HCT116 (cell line): ENCODE measurements at regions not wholly inside any gene's neighbourhood (a gene's known extent, or its start where the extent isn't known, plus 50 kb on each side); places are given as distances from the start of the nearest gene placed in this dataset.
"Not testable (repeated sequence)": the region's sequence is repeated elsewhere in the genome, so short reads cannot be mapped to it uniquely, and the experiment has no call there.

ENCODE experiments used
- ATAC-seq: fragments of 200-7000 bp; cut with Tn5 transposase; 2 replicates; pipeline ENCODE4 v1.9.1; 2020; ENCODE audit warnings: mild to moderate bottlenecking, moderate library complexity
- BruUV-seq: library from RNA; stranded (reverse); fragments of 400-500 nt; replicated peaks from 2 replicates; lab custom pipeline; 2021; lab: Mats Ljungman, UMichigan
- CTCF ChIA-PET: fragments of 300-600 bp; sonication (Branson Sonifier 250); formaldehyde crosslinking; loops from one replicate; lab custom pipeline; 2021; ENCODE audit warnings: antibody characterized with exemption; lab: Charles Lee
- POLR2A ChIA-PET: fragments of 300-600, 350-600 bp; sonication (Branson Sonifier 250); formaldehyde crosslinking; loops from one replicate; lab custom pipeline; 2021; ENCODE audit warnings: antibody characterized with exemption; lab: Charles Lee
- RAD21 ChIA-PET, 2 experiments: fragments of 300-600 bp; sonication (Branson Sonifier 250); formaldehyde crosslinking; loops; one replicate each; lab custom pipeline; 2023; ENCODE audit warnings: low total read pairs in 2 of 2; ENCODE audit not compliant: uncharacterized antibody in 2 of 2, unreplicated experiment in 2 of 2, low non-redundant PET in 1 of 2; lab: Charles Lee
- DNase-seq: peaks from one replicate; pipeline ENCODE4 v3.0.0-alpha.2; 2010; ENCODE audit warnings: low read depth, low spot score
- H2AFZ ChIP-seq: fragments of 200-600 bp; shearing (Covaris generic), sonication (generic); 2 replicates; pipeline ENCODE4 v1.6.1; 2017; ENCODE audit warnings: low read depth, mixed run types, mixed read lengths, antibody characterized with exemption, low read length; ENCODE audit not compliant: poor library complexity, severe bottlenecking
- H3K27ac ChIP-seq: 2 replicates; pipeline ENCODE4 v1.5.1; 2012; ENCODE audit warnings: low read depth, low read length
- H3K27me3 ChIP-seq: fragments of 200-600 bp; sonication (generic); 2 replicates; pipeline ENCODE4 v1.6.1; 2016; ENCODE audit warnings: mixed run types, low read length, mixed read lengths; ENCODE audit not compliant: insufficient read depth
- H3K36me3 ChIP-seq, 2 experiments: fragments of 200-500 bp in 1 of 2; fragments of 200-600 bp in 1 of 2; sonication (Bioruptor generic) in 1 of 2; sonication (generic) in 1 of 2; 2 replicates each; pipeline versions ENCODE4 v1.5.1 to v1.6.1; 2014 to 2016; ENCODE audit warnings: low read length in 2 of 2, inconsistent platforms in 1 of 2, mixed read lengths in 1 of 2, mixed run types in 1 of 2; ENCODE audit not compliant: insufficient read depth in 2 of 2, control insufficient read depth in 1 of 2
- H3K4me1 ChIP-seq, 2 experiments: fragments of 200-600 bp in 1 of 2; sonication (generic) in 1 of 2; 2 replicates each; pipeline versions ENCODE4 v1.5.1 to v1.6.1; 2012 to 2017; ENCODE audit warnings: low read length in 2 of 2, inconsistent platforms in 1 of 2, mild to moderate bottlenecking in 1 of 2, mixed read lengths in 1 of 2, mixed run types in 1 of 2, moderate library complexity in 1 of 2; ENCODE audit not compliant: insufficient read depth in 2 of 2, control insufficient read depth in 1 of 2
- H3K4me2 ChIP-seq: fragments of 200-600 bp; sonication (generic); 2 replicates; pipeline ENCODE4 v1.6.1; 2017; ENCODE audit warnings: mixed run types, low read length, mixed read lengths
- H3K4me3 ChIP-seq, 2 experiments: fragments of 200-600 bp in 1 of 2; sonication (generic) in 1 of 2; replicated peaks in 1 of 2; 2 replicates each; pipeline ENCODE4 v1.5.1; 2011 to 2016; ENCODE audit warnings: low read length in 2 of 2, control low read depth in 1 of 2, low read depth in 1 of 2, mild to moderate bottlenecking in 1 of 2, mixed read lengths in 1 of 2, mixed run types in 1 of 2
- H3K79me2 ChIP-seq: fragments of 200-600 bp; sonication (generic); 2 replicates; pipeline ENCODE4 v1.6.1; 2017; ENCODE audit warnings: mild to moderate bottlenecking, mixed run types, low read length, moderate library complexity, mixed read lengths; ENCODE audit not compliant: insufficient read depth
- H3K9ac ChIP-seq: fragments of 200-600 bp; sonication (generic); 2 replicates; pipeline ENCODE4 v1.6.1; 2016; ENCODE audit warnings: low read length, mixed read lengths
- H3K9me2 ChIP-seq: fragments of 200-600 bp; sonication (generic), shearing (Covaris generic); 2 replicates; pipeline ENCODE4 v1.6.1; 2017; ENCODE audit warnings: mixed run types, mild to moderate bottlenecking, moderate library complexity; ENCODE audit not compliant: insufficient read depth
- H3K9me3 ChIP-seq, 2 experiments: fragments of 200-500 bp in 1 of 2; fragments of 200-600 bp in 1 of 2; sonication (Bioruptor generic) in 1 of 2; sonication (generic) in 1 of 2; 2 replicates each; pipeline ENCODE4 v1.6.1; 2014 to 2017; ENCODE audit warnings: low read length in 2 of 2, mixed read lengths in 2 of 2, inconsistent platforms in 1 of 2, low read depth in 1 of 2, mild to moderate bottlenecking in 1 of 2, mixed run types in 1 of 2, moderate library complexity in 1 of 2; ENCODE audit not compliant: control insufficient read depth in 1 of 2, insufficient read depth in 1 of 2
- H4K20me1 ChIP-seq: fragments of 200-600 bp; sonication (generic), shearing (Covaris generic); 2 replicates; pipeline ENCODE4 v1.6.1; 2017; ENCODE audit warnings: mixed run types, mild to moderate bottlenecking, moderate library complexity; ENCODE audit not compliant: insufficient read depth
- CBX3 ChIP-seq: IDR thresholded peaks from 2 replicates; pipeline ENCODE4 v1.6.1; 2012; ENCODE audit warnings: low read depth
- CEBPB ChIP-seq: IDR thresholded peaks from 2 replicates; pipeline ENCODE4 v1.6.1; 2012; ENCODE audit warnings: low read depth
- EGR1 ChIP-seq: IDR thresholded peaks from 2 replicates; pipeline ENCODE4 v1.6.1; 2012; ENCODE audit warnings: low read depth
- ELF1 ChIP-seq: IDR thresholded peaks from 2 replicates; pipeline ENCODE4 v1.6.1; 2012; ENCODE audit warnings: low read depth, borderline replicate concordance
- EZH2 ChIP-seq: fragments of 200-600 bp; sonication (generic); IDR thresholded peaks from 2 replicates; pipeline ENCODE4 v1.6.1; 2017; ENCODE audit warnings: antibody characterized with exemption, mixed run types
- FOSL1 ChIP-seq: IDR thresholded peaks from 2 replicates; pipeline ENCODE4 v1.6.1; 2012; ENCODE audit warnings: low read depth
- POLR2A ChIP-seq: IDR thresholded peaks from 2 replicates; pipeline ENCODE4 v1.7.0; 2011; ENCODE audit warnings: borderline replicate concordance; ENCODE audit not compliant: insufficient read depth, insufficient read length; ENCODE audit errors: extremely low read depth
- POLR2AphosphoS5 ChIP-seq: IDR thresholded peaks from 2 replicates; pipeline ENCODE4 v1.6.1; 2011; ENCODE audit warnings: mild to moderate bottlenecking, low read depth, low read length, moderate library complexity
- RAD21 ChIP-seq: IDR thresholded peaks from 2 replicates; pipeline ENCODE4 v1.6.1; 2012; ENCODE audit warnings: low read depth, mild to moderate bottlenecking
- SIN3A ChIP-seq: IDR thresholded peaks from 2 replicates; pipeline ENCODE4 v1.6.1; 2012; ENCODE audit warnings: low read depth
- SP1 ChIP-seq: IDR thresholded peaks from 2 replicates; pipeline ENCODE4 v1.6.1; 2012; ENCODE audit warnings: low read depth
- SRF ChIP-seq: IDR thresholded peaks from 2 replicates; pipeline ENCODE4 v1.6.1; 2012; ENCODE audit warnings: low read depth
- TCF7L2 ChIP-seq: IDR thresholded peaks from 2 replicates; pipeline ENCODE4 v1.7.0; 2011; ENCODE audit warnings: borderline replicate concordance, inconsistent platforms; ENCODE audit not compliant: insufficient read depth, insufficient read length; ENCODE audit errors: extremely low read depth
- YY1 ChIP-seq: IDR thresholded peaks from 2 replicates; pipeline ENCODE4 v1.6.1; 2011; ENCODE audit warnings: low read length, low read depth, moderate library complexity, mild to moderate bottlenecking; ENCODE audit not compliant: insufficient replicate concordance; ENCODE audit errors: extremely low read depth
- ZFX ChIP-seq: fragments of 450-650 bp; IDR thresholded peaks from 2 replicates; pipeline ENCODE4 v1.6.1; 2017
- ZNF274 ChIP-seq: fragments of 200-500 bp; sonication (Bioruptor generic); IDR thresholded peaks from 2 replicates; pipeline ENCODE4 v1.6.1; 2014; ENCODE audit warnings: mild to moderate bottlenecking, low read depth, low read length, inconsistent platforms
- intact Hi-C: fragments of 100-400 bp; cut with micrococcal nuclease; formaldehyde crosslinking; loops from 2 replicates; pipeline ENCODE4 v1.10.0; 2022
- TF ChIP-seq, protein P1 (sequence below): IDR thresholded peaks from 2 replicates; pipeline ENCODE4 v1.6.1; 2012
- TF ChIP-seq, protein P2 (sequence below), 3 experiments: fragments of 200-600 bp in 1 of 3; sonication (generic) in 1 of 3; IDR thresholded peaks in 2 of 3; conservative IDR thresholded peaks in 1 of 3; 2 replicates each; pipeline ENCODE4 v1.5.1; 2012 to 2017; ENCODE audit warnings: low read depth in 2 of 3, low read length in 2 of 3, antibody characterized with exemption in 1 of 3, borderline replicate concordance in 1 of 3, control low read depth in 1 of 3, mild to moderate bottlenecking in 1 of 3, mixed read lengths in 1 of 3, mixed run types in 1 of 3, moderate library complexity in 1 of 3; ENCODE audit not compliant: insufficient read depth in 1 of 3
- TF ChIP-seq, protein P3 (sequence below): IDR thresholded peaks from 2 replicates; pipeline ENCODE4 v1.6.1; 2012
- TF ChIP-seq, protein P4 (sequence below): IDR thresholded peaks from 2 replicates; pipeline ENCODE4 v1.6.1; 2011; ENCODE audit warnings: mild to moderate bottlenecking, low read length, moderate library complexity; ENCODE audit not compliant: insufficient replicate concordance; ENCODE audit errors: extremely low read depth

DNA sequence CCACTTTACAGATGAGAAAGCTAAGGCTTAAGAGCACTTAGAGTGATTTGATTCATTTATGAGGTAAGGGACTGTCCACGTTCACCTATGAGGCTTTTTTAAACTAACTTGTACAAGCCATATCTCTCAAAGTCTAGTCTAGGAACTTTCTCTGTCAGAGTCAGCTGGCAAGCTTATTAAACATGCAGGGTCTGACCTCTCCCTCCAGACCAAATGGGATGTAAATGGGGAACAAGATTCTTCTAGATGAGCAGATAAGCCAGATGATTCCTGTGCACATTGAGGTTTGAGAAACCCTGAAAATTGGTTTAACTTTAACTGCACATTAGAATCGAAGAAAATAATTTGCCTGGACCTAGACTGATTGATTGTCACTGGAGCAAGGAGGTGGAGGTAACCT, 160.0 kb upstream of the SPRY1 start:
- H3K79me2 ChIP-seq = no peaks in the 10 kb centered on the region
- ATAC-seq (no peak), DNase-seq (no peak)
- H3K4me1 ChIP-seq = no peaks in the 10 kb centered on the region
- no TSS peak for BruUV-seq
- CTCF ChIA-PET = no interaction called here
- H4K20me1 ChIP-seq = no peaks in the 10 kb centered on the region
- H3K9me2 ChIP-seq = no peaks in the 10 kb centered on the region
- H3K9me3 ChIP-seq = no peaks in the 10 kb centered on the region
- H3K4me3 ChIP-seq = no peak overlapping the region
- no peak overlapping the region for H2AFZ ChIP-seq
- RAD21 ChIA-PET = no interaction called here
- H3K9ac ChIP-seq = no peak overlapping the region
- intact Hi-C loops = no loop called here
- POLR2A ChIA-PET = no interaction called here
- TF ChIP-seq CEBPB = no peak
- TF ChIP-seq EGR1 = no peak
- TF ChIP-seq CBX3 = no peak
- TF ChIP-seq TCF7L2 = no peak
- TF ChIP-seq, protein P1, sequence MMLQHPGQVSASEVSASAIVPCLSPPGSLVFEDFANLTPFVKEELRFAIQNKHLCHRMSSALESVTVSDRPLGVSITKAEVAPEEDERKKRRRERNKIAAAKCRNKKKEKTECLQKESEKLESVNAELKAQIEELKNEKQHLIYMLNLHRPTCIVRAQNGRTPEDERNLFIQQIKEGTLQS = no peak
- TF ChIP-seq, protein P2, sequence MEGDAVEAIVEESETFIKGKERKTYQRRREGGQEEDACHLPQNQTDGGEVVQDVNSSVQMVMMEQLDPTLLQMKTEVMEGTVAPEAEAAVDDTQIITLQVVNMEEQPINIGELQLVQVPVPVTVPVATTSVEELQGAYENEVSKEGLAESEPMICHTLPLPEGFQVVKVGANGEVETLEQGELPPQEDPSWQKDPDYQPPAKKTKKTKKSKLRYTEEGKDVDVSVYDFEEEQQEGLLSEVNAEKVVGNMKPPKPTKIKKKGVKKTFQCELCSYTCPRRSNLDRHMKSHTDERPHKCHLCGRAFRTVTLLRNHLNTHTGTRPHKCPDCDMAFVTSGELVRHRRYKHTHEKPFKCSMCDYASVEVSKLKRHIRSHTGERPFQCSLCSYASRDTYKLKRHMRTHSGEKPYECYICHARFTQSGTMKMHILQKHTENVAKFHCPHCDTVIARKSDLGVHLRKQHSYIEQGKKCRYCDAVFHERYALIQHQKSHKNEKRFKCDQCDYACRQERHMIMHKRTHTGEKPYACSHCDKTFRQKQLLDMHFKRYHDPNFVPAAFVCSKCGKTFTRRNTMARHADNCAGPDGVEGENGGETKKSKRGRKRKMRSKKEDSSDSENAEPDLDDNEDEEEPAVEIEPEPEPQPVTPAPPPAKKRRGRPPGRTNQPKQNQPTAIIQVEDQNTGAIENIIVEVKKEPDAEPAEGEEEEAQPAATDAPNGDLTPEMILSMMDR (IDR thresholded peaks at IDR 0.05 in 2 of 3, conservative IDR thresholded peaks at IDR 0.05 in 1 of 3; ENCODE audit: borderline replicate concordance in 1 of 3, insufficient read depth in 1 of 3, low read depth in 2 of 3, low read length in 2 of 3) = no peak
- no peak for TF ChIP-seq SRF
- no peak for TF ChIP-seq ZNF274
- TF ChIP-seq FOSL1 = no peak
- TF ChIP-seq RAD21 = no peak
- no peak for TF ChIP-seq ZFX
- no peak for TF ChIP-seq POLR2A
- no peak for TF ChIP-seq EZH2
- no peak for TF ChIP-seq SIN3A
- no peak for TF ChIP-seq SP1
- TF ChIP-seq ELF1 = no peak
- TF ChIP-seq YY1 = no peak
- TF ChIP-seq, protein P3, sequence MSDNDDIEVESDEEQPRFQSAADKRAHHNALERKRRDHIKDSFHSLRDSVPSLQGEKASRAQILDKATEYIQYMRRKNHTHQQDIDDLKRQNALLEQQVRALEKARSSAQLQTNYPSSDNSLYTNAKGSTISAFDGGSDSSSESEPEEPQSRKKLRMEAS = no peak
- TF ChIP-seq, protein P4, sequence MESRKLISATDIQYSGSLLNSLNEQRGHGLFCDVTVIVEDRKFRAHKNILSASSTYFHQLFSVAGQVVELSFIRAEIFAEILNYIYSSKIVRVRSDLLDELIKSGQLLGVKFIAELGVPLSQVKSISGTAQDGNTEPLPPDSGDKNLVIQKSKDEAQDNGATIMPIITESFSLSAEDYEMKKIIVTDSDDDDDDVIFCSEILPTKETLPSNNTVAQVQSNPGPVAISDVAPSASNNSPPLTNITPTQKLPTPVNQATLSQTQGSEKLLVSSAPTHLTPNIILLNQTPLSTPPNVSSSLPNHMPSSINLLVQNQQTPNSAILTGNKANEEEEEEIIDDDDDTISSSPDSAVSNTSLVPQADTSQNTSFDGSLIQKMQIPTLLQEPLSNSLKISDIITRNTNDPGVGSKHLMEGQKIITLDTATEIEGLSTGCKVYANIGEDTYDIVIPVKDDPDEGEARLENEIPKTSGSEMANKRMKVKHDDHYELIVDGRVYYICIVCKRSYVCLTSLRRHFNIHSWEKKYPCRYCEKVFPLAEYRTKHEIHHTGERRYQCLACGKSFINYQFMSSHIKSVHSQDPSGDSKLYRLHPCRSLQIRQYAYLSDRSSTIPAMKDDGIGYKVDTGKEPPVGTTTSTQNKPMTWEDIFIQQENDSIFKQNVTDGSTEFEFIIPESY = no peak
- TF ChIP-seq POLR2AphosphoS5 = no peak
- H3K36me3 ChIP-seq = no peaks in the 10 kb centered on the region
- no peak overlapping the region for H3K4me2 ChIP-seq
- H3K27ac ChIP-seq = no peak overlapping the region
- no peaks in the 10 kb centered on the region for H3K27me3 ChIP-seq

DNA sequence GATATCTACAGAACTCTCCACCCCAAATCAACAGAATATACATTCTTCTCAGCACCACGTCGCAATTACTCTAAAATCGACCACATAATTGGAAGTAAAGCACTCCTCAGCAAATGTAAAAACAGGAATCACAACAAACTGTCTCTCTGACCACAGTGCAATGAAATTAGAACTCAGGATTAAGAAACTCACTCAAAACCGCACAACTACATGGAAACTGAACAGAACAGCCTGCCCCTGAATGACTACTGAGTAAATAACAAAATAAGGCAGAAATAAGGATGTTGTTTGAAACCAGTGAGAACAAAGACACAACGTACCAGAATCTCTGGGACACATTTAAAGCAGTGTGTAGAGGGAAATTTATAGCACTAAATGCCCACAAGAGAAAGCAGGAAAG, 156.3 kb upstream of the SPRY1 start:
- H3K27me3 ChIP-seq, CTCF ChIA-PET: not testable (repeated sequence)

More for the DNA sequence above, 156.3 kb upstream of the SPRY1 start:
- H2AFZ ChIP-seq, RAD21 ChIA-PET, H3K36me3 ChIP-seq, H4K20me1 ChIP-seq, H3K9me2 ChIP-seq, intact Hi-C loops, BruUV-seq, H3K79me2 ChIP-seq, H3K9me3 ChIP-seq, H3K27ac ChIP-seq, DNase-seq, H3K4me2 ChIP-seq, H3K4me1 ChIP-seq, H3K9ac ChIP-seq, ATAC-seq, POLR2A ChIA-PET, H3K4me3 ChIP-seq: not testable (repeated sequence)
